ENCODE measurements at regions not wholly inside any gene's neighbourhood (a gene's known extent, or its start where the extent isn't known, plus 50 kb on each side); places are given as distances from the start of the nearest gene placed in this dataset.
"Not testable (repeated sequence)": the region's sequence is repeated elsewhere in the genome, so short reads cannot be mapped to it uniquely, and the experiment has no call there.

DNA sequence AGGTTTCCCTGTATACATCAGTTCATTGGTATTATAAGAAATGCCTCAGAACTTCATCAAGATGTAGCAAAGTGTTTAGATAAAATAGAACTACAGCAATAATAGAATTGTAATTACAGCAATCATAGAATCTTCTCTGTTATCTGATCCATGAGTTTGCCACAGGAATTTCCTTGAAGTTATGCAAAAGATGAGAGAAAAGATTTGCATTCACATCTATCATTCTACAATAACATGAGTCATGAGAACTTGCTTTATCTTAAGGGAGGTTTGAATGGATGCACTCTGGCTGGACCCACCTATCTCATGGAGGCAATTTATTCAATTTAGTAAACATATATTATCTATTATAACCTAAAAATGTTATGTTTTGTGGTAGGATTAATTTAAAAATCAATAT, 329.8 kb upstream of the EPHA7 start:
- DNase-seq, result no peak

DNA sequence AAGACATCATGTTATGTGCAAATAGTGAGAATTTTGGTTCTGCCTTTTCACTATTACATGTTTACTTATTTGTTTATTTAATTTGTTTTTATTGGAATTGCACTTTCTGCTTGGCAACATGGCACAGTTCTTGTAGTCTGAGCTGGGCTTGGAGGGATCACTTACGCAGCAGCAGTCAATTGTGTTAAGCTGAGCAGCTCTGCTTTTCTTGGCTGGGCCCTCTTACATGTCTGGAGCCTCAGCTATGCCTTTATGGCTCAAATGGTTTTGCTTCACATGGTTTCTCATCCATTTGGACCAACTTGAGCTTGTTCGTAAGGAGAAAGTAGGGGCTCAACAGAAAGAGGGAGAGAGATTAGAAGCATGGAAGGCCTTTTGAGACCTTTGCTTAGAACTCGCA, 327.5 kb upstream of the EPHA7 start:
- no peak for DNase-seq

DNA sequence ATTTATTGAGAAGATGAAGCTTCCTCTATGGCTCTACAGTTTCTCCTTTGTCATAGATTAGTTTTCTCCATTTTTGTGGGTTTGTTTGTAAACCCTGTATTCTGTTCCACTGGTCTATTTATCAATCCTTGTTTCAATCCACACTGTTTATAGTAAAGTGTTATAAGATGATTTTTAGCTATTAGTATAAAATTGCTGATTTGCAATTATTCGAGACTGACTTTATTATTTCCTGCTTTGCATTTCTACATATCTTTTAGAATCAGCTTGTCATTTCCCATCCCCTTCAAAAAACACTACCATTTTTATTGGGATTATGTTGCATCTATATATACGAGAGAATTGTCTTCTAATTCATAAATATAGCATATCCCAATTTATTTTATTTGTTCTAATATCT, 325.9 kb upstream of the EPHA7 start:
- DNase-seq, result no peak

DNA sequence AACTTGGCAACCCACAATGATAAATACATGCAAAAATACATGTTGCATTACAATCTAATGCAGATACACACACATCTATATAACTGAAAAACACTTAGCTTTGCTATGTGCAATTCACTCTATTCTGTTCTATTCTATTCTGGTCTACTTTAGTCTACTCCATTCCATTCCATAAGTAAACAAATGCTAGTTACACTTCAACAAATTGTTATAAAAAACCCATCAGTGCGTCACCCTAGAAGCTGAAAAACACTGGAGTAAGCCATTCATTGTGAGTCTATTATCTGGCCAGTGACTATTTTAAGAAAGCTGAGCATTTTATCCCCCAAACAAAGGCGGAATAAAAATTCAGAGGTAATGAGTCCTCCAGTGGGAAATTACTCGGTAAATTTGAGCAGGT, 315.7 kb upstream of the EPHA7 start:
- peak; percentile 12 for DNase-seq

DNA sequence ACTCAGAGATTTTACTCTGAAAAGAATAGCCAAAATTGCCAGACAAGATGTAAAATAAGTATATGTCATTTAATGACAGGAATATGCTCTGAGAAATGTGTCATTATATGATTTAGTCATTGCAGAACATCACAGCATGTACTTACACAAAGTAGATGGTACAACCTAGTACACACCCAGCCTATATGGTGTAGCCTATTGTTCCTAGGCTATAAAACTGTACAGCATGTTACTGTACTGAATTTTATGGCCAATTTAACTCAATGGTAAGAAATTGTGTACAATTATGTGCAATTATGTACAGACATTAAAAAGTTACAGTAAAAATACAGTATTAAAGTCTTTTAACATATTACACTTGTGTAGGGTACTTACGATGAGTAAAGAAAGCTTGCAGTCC, 311.9 kb upstream of the EPHA7 start:
- no peak for DNase-seq

DNA sequence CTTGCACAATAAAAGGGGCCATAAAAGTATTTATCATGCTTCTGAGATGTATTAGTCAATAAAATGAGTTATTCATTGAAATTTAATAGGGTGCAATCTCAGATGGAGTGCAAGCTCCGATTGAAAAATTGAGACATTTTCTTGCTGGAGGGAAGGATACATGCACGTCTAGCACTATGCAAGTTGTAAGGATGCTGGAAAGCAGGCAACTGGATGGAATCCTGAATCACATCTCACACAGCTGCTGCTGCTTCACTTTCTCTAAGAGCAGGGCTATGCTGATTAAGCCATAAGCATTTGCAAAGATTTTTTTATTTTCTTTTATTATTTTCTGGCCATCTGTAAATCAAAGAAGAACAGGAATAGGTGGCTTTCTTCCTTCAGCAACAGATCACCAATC, 308.8 kb upstream of the EPHA7 start:
- no peak for DNase-seq

DNA sequence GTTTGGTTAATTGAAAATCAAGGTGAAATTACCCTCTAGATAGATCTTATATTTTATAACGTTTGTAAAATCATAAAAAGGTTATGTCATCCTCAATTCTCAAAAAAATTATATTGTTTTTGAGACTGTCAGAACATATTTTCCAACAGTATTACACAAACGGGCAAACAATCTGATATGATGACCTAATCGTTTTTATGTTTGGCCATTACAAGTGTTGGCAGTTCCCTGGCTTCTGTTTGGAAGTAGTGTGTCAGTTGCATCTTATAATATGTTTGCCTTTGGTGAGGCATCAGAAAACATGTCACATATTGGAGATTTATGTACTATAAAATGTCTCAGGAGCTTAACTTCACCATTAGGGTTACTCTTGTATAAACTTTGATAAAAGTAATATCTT, 308.1 kb upstream of the EPHA7 start:
- DNase-seq, result no peak

DNA sequence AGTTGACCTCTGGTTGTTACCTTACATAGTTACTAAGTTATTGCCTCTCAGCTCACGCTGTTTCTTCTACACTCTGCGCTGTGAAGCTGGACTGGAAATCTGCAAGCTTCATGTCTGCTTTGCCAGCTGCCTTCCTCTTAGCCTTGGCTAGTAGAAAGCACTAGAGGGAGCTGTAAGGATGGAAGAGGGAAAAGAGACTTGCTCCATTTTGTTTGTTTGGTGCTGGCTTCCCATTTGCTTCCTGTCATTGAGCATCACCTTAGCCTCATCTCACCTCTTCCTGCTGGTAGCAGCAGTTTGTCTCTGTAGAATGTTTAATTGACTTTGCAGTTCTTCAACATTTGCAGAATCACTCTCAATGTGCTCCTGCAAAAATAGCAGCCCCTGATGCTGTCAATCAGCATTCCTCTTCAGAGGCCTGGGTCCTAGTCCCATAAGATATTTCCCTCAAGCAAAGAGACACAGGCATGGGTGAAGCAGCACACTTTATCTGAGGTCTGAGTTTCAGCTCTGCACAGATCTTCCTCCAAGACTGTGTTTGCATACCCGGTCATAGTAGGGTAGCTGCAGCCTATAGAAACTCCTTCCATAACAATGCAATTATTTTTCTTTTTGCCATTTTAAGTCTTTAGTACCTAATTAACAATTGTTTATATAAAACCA, 302.2 kb upstream of the EPHA7 start:
- DNase-seq, result peak; percentile 46

DNA sequence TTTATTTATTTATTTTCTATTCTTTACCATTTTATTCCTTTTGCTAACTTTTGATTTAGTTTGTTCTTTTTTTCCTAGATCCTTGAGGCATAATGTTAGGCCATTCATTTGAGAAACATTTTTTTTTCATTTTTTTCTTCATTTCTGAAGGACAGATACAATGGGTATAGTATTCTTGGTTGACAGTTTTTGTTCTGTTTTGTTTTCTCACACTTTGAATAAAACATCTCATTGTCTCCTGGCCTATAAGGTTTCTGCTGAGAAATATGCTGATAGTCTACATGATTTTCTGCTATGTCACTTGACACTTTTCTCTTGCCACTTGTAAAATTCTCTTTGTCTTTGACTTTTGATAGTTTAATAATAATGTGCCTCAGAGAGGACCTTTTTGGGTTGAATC, 294.6 kb upstream of the EPHA7 start:
- DNase-seq, result no peak

DNA sequence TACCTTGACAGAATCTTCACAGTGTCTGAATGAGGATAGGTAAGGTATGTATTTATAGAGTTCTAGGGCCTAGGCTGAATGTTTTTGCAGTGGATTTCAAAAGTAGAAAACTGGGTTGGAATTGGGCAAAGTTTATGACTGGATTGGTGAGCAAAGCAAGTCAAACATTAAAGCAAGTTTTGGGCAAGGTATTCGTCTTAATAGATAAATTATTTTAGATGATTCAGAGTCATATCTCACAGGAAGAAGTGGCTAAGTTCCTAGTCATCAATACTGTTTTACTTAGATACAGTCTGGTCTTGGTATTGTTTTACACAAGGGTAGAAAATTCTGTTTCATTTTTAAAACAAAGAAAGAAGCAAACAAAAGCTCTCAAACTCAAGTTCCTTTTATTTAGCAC, 284.1 kb upstream of the EPHA7 start:
- DNase-seq, result no peak

DNA sequence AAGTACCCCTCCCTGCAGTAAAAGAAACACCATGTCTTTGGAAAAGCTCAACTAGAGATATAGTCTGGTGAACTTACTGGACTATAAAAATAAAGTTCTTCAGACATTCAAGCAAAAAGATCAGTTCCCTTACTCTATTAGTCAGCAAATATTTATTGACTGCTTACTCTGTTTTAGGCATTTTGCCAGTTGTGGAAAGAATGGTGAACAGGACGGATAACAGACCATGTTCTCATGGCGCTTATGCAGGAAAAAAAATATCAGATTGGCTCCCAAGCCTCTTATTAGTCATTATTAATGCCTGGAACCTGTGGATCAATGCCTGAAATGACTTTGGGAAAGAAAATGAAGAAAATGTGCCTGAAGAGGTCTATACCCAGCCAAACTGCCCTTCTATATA, 282.2 kb upstream of the EPHA7 start:
- DNase-seq, result no peak

DNA sequence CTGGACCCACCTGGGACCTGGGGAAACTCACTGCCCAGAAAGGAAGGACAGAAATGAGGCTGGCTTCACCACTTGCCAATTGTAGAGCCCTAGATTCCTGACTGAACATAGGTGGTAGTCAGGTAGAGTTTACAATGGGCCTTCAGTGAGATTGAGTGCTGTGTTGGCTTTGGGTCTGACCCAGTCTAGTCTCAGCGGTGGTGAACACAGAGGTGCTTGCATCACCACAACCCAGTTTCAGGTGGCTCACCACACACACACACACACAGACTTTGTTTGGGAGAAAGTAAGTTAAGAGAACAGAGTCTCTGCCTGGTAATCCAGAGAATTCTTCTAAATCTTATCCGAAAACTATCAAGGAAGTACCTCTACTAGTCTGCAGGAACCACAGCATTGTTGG, 266.1 kb upstream of the EPHA7 start:
- DNase-seq, result no peak

DNA sequence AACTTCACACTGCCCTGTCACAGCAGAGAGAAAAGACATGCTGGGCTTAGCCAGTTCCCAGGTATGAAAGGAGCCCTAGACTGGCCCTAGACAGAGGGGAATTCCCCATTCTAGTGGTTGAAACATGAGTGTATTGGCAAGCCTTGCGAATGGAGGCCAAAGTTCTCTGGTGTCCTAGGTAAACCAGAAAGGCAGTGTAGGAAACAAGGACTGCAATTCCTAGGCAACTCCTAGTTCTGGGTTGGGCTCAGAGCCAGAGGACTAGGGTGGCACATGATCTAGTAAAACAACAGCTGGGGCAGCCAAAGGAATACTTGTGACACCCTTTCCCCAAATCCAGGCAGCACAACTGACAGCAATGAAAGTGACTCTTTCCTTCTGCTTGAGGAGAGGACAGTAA, 265.0 kb upstream of the EPHA7 start:
- DNase-seq, result no peak

DNA sequence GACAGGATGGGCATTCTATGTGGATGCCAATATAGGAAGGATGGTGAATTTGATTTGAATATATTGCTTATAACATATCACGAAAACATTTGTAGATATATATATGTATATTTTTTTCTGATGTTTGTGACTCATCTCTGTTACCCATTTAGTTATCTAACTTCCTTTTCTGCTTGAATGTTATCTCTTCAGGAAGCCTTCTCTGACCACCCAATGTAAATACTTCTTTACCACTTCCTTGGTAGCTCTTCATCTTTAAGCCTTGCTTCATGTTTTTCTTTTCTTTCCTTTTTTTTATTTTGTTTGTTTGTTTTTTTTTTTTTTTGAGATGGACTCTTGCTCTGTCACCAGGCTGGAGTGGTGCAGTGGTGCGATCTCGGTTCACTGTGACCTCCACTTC, 260.5 kb upstream of the EPHA7 start:
- DNase-seq, result no peak

DNA sequence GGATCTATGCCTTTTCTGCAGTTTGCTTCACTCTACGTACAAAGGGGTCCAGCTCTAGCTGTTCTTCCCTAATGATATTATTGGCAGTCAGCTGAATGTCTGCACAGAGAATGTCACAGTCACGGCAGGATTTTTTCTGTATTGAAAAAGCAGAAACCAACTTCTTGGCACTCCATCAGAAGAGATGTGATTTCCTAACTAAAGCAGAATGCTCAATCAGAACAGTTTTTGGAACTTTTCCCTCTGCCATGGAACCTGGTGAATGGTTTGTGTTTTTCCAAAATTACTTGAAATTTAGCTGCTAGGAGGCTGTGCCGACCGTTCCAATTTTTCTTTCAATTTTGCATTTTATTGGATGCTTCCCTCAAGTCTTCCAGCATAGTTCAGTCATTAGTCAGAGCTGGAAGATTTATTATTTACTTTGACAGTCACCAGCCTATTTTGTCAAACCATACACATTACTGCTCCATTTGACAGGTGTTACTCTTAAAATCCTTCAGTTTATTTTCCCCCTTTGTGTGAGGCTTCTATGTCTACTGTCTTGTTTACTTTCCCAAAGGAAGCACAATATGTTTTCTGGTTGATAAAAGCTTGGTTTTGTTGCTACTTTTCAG, 259.6 kb upstream of the EPHA7 start:
- peak; percentile 13 for DNase-seq

DNA sequence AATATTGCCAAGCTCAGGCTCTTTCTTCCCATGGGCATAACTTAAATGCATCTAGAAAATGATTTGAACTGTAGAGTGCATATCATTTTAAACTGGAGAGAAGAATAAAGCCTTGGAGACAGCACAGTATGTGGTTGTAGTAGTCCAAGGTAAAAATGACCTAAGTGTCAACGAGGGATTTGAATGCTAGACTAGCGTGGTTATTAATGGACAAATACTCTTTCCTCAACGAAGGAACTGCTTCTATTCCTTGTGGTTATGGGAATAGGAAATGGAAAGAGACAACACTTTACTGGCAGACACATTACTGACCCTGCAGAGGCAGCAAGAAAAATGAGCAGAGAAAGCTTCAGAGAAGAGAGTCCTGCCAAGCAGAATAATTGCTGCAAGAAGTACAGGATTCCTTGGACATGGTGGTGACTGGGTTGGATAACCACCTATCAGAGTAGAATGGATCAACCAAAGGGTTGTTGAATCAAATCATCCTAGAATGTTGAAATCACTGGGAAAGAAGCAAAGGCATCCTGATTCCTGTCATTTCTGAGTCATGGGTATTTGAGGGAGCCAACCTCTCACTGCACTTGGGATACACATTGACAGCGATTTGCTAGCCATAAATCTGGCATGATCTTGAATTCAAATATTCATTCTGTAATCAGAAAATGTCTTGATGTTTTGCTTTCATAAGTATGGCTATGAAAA, 258.1 kb upstream of the EPHA7 start:
- DNase-seq, result no peak

DNA sequence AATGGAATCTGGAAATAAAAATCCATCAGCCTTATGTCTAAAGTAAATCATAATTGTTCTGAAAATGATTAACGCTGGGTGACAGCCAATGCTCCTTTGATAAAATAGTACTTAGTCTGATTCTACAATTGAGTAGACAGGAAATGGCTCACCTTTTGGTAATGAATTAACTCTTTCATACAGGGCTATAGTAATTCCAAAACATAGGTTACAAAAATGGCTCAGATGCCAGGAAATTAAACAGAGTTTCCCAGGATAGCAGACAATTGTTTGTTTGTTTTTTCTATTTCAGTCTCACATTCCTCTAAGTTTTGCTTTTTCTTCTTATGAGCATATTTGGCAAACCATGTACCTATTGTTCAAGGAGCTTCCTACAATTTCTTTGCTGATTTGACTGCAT, 257.2 kb upstream of the EPHA7 start:
- no peak for DNase-seq

DNA sequence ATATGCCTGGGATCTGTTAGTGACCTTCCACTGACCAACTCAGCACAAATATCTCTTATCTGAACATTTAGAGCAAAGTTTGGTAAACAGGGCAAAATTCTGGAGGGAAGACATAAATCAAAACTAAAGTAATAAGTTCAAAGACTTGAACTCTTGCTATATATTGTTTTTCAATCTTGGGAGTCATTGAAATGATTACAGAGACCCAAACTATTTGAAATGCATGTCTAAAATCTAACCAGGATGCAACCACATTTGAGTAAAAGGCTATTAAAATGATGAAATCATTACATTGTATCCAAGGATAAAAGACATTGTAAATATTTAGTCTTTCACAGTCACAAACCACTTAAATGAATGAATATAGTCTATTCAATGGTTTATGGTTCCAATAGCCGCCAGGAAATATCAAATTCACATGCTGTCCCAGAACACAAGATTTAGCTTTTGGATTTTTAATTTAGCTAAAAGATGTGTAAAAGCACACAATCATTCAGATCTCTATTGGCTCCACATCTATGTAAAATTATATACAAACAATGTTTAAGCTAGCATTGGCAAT, 256.6 kb upstream of the EPHA7 start:
- no peak for DNase-seq

DNA sequence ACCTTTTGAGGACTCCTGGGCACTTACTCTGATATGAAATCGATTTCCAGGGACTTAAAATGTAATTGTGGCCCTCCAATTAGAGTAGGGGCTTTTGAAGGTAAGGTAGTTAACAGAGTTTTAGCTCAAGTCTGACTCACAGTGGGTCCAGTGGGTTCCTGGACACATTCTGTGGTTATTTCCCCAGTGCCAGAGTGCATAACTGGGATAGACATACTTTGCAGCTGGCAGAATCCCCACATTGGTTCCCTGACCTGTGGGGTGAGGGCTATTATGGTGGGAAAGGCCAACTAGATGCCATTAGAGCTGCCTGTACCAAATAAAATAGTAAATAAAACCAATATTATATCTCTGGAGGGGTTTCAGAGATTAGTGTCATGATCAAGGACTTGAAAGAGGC, 243.8 kb upstream of the EPHA7 start:
- no peak for DNase-seq

DNA sequence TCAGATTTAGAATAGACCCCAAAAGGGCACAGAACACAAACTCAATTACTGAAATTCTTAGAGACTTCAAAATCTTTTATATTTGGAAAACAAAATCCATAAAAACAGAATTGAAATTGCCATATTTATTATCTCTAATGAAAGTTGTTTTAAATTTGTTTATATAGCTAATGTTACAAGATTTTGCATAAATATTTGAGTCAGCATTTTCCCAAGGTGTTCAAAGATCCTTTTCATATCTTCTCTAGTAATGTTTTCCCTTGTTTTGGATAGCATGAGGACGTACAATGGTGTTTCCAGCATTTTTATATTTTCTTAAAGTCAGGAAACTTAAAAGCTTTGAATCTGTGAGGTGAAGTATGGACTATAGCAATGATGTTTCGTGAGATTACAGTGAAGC, 235.2 kb upstream of the EPHA7 start:
- no peak for DNase-seq

DNA sequence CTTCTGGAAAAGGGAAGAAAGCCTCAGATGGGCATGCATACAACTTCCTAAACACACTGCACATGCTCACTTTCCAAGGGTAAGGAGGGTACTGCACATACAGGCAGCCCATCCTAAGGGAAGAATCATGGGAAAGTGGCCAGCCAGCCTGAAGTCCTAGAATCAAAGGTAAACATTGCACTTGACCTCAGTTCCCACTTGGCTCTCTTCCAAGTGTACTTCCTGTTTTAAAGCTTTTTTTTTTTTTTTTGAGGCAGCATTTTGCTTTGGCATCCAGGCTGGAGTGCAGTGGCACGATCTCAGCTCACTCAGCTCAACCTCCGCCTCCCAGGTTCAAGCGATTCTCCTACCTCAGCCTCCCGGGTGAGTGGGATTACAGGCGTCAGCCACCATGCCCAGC, 225.3 kb upstream of the EPHA7 start:
- no peak for DNase-seq

DNA sequence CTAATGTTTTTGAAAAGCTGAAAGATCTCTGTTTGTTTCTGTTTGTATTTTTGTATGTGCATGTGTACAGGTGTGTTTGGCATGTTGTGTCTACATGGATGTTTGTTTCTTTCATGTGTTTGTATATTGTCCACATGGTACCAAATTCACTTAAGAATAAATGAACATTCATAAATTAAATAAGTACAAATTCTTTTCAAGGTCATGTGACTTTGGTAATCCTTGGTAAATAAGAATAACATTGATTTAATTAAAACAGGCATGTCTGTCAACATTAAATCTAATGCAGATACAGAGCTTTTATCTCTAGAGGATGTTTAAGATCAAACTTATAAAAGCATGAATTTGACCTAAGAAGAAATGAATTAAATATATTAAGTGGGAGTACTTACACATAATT, 219.8 kb upstream of the EPHA7 start:
- no peak for DNase-seq

DNA sequence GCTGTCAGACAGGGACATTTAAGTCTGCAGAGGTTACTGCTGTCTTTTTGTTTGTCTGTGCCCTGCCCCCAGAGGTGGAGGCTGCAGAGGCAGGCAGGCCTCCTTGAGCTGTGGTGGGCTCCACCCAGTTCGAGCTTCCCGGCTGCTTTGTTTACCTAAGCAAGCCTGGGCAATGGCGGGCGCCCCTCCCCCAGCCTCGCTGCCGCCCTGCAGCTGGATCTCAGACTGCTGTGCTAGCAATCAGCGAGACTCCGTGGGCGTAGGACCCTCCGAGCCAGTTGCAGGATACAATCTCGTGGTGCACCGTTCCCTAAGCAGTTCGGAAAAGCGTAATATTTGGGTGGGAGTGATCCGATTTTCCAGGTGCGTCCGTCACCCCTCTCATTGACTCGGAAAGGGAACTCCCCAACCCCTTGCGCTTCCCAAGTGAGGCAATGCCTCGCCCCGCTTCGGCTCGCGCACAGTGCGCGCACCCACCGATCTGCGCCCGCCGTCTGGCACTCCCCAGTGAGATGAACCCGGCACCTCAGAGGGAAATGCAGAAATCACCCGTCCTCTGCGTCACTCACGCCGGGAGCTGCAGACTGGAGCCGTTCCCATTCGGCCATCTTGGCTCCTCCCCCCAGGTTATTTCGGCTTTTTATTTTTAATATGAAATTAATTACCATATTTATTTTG, 217.8 kb upstream of the EPHA7 start:
- DNase-seq, result not testable (repeated sequence)

DNA sequence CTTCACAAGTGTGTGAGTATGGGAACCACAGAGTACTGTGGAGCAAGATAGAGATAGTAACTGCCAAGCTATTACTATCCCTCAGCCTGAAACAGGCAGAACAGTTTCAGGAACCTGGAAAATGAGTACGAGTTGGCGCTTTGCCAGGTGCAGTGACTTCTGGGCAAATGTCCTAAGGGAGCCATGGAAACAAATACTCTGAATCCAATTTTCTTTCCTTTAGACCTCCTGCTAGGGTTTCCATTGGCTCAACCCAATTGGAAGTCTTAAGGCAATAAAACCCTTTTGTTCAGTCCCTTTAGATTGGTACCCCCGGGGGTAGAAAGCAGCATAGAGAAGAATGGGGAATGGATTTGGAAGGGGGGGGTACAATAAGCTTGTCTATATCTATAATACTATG, 205.0 kb upstream of the EPHA7 start:
- no peak for DNase-seq

Measured in kidney glomerular epithelial cell (primary cell).